ENCODE measurements at regions not wholly inside any gene's neighbourhood (a gene's known extent, or its start where the extent isn't known, plus 50 kb on each side); places are given as distances from the start of the nearest gene placed in this dataset.

DNA sequence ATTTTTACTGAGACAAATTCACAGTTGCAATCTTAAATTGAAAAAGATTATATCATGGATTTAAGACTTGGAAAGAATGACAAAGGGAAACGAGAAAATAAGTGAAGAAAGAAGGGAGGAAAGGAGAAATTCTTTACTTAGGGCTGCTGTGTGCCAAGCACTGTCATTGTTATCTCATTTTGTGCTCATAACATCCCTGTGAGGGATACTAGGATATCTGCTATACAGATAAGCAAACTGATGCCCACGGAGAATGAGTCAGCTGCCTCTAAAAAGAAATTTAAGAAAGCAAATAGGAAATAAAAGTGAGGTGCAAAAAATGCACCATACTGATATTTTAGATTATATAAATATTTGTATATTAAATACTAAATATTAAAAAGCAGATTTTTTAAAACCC is 183.6 kb upstream of the NR5A2 start:
- H3K36me3 ChIP-seq (ENCODE audit: insufficient read depth, low read length), result no peaks in the 10 kb centered on the region
- no peak overlapping the region for H3K27ac ChIP-seq
- no peak overlapping the region for H3K9ac ChIP-seq (ENCODE audit: insufficient read length)
- H3K9me3 ChIP-seq (ENCODE audit: low read depth, low read length), result no peaks in the 10 kb centered on the region
- DNase-seq (ENCODE audit: low read depth, low spot score), result no peak
- no peak overlapping the region for H3K4me3 ChIP-seq
- TF ChIP-seq EZH2 (IDR thresholded peaks at IDR 0.05) (no peak), FOXP2 (optimal IDR thresholded peaks at IDR 0.05; ENCODE audit: control extremely low read depth, extremely low read length, insufficient read depth) (no peak), POLR2AphosphoS5 (IDR thresholded peaks at IDR 0.05; ENCODE audit: borderline replicate concordance, low read depth, low read length) (no peak)

DNA sequence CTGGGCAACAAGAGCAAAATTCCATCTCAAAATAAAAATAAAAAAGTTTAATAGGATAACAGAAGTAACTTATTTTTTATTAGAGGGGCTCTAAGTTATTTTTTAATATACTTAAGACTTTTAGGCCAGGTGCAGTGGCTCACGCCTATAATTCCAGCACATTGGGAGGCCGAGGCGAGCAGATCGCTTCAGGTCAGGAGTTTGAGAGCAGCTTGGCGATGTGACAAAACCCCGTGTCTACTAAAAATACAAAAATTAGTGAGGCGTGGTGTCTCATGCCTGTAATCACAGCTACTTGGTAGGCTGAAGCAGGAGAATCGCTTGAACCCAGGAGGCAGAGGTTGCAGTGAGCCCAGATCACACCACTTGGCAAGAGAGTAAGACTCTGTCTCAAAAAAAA is 180.5 kb upstream of the NR5A2 start:
- no peak for DNase-seq (ENCODE audit: low read depth, low spot score)
- no peaks in the 10 kb centered on the region for H3K36me3 ChIP-seq (ENCODE audit: insufficient read depth, low read length)
- no peak overlapping the region for H3K9ac ChIP-seq (ENCODE audit: insufficient read length)
- H3K4me3 ChIP-seq, result no peak overlapping the region
- H3K27ac ChIP-seq, result no peak overlapping the region
- no peak for TF ChIP-seq POLR2AphosphoS5 (IDR thresholded peaks at IDR 0.05; ENCODE audit: borderline replicate concordance, low read depth, low read length)
- no peak for TF ChIP-seq FOXP2 (optimal IDR thresholded peaks at IDR 0.05; ENCODE audit: control extremely low read depth, extremely low read length, insufficient read depth)
- no peak for TF ChIP-seq EZH2 (IDR thresholded peaks at IDR 0.05)
- no peaks in the 10 kb centered on the region for H3K9me3 ChIP-seq (ENCODE audit: low read depth, low read length)

DNA sequence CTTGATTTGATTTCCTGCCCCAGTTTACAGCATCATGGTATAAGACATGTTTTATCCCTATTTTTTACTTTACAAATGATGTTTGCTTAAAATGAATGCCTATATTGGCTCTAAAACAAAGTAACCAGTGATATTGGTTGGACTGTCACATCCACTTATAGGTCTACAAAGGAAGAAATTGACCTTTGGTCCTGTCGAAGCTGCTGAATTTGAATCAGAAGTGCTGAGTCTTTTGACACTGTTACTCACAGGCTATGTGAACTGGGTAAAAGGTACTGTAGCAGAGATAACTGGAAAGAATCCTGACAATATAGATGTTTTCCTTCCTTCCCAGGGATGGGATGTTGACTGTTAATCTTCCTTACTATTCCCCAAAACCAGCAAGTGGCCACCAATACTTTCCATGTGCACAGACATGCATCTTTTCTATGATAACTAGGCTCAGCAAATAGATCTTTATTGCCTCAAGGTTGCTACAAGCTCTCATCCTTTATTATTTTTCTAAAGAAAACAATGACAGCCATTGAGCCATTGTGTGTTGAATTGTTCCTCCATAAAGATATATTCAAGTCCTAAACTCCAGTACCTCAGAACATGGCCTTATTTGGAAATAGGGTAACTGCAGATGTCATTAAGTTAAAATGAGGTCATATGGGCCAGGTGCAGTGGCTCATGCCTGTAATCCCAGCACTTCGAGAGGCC is 175.9 kb upstream of the NR5A2 start:
- no peak overlapping the region for H3K27ac ChIP-seq
- H3K36me3 ChIP-seq (ENCODE audit: insufficient read depth, low read length), result no peaks in the 10 kb centered on the region
- no peak overlapping the region for H3K9ac ChIP-seq (ENCODE audit: insufficient read length)
- no peak overlapping the region for H3K4me3 ChIP-seq
- H3K9me3 ChIP-seq (ENCODE audit: low read depth, low read length), result no peaks in the 10 kb centered on the region
- no peak for DNase-seq (ENCODE audit: low read depth, low spot score)
- TF ChIP-seq FOXP2 (optimal IDR thresholded peaks at IDR 0.05; ENCODE audit: control extremely low read depth, extremely low read length, insufficient read depth), result no peak
- no peak for TF ChIP-seq EZH2 (IDR thresholded peaks at IDR 0.05)
- TF ChIP-seq POLR2AphosphoS5 (IDR thresholded peaks at IDR 0.05; ENCODE audit: borderline replicate concordance, low read depth, low read length), result no peak

DNA sequence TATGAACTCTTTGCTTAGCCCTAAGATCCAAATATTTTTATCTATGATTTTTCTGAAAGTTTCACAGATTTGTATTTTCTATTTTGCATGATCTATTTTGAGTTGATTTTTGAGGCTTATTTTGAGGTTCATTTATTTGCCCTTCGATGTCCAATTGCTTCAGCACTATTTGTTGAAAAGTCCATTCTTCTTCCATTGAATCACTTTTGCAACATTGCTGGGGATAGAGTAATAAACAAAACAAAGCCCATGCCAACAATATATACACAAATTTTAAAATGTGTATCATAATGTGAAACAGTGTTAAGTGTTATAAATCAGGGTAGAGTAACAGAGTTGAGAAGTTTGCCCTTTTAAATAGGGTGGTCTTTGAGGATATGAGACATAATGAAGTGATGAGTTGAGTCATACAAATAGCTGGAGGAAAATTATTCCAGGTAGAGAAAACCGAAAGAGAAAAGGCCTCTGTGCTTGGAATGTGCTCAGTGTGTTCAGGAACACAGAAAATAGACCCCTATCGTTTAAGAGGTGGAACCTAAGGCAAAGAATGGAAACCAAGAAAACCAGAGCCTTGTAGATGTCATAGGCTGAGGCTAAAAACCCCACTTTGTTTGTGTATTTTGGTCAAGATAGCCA is 172.7 kb upstream of the NR5A2 start:
- TF ChIP-seq FOXP2 (optimal IDR thresholded peaks at IDR 0.05; ENCODE audit: control extremely low read depth, extremely low read length, insufficient read depth), result no peak
- no peak for TF ChIP-seq EZH2 (IDR thresholded peaks at IDR 0.05)
- TF ChIP-seq POLR2AphosphoS5 (IDR thresholded peaks at IDR 0.05; ENCODE audit: borderline replicate concordance, low read depth, low read length), result no peak
- Histone ChIP-seq H3K36me3 (ENCODE audit: insufficient read depth, low read length) (no peaks in the 10 kb centered on the region), H3K9me3 (ENCODE audit: low read depth, low read length) (no peaks in the 10 kb centered on the region), H3K9ac (ENCODE audit: insufficient read length) (no peak overlapping the region), H3K4me3 (no peak overlapping the region), H3K27ac (no peak overlapping the region)
- no peak for DNase-seq (ENCODE audit: low read depth, low spot score)

DNA sequence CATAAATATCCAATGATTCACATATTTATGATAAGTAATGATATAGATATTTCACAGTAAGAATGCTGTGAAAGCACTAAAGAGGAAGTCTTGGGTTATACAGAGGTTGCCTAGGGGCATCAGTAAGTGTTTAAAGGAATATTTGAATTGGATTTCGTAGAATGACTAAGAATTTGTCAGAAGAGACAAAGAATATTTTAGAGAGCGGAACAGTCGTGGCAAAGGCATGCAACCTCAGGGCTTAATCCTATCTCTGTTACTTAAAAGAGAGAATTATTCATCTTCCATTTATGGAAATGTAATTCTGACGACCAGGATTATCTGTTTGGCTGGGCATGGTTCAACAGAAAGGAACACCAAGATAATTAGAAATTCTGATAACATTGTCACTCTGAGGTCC is 171.9 kb upstream of the NR5A2 start:
- Histone ChIP-seq H3K9ac (ENCODE audit: insufficient read length) (no peak overlapping the region), H3K9me3 (ENCODE audit: low read depth, low read length) (no peaks in the 10 kb centered on the region), H3K36me3 (ENCODE audit: insufficient read depth, low read length) (no peaks in the 10 kb centered on the region), H3K27ac (no peak overlapping the region), H3K4me3 (no peak overlapping the region)
- peak; percentile 73 for DNase-seq (ENCODE audit: low read depth, low spot score)
- TF ChIP-seq EZH2 (IDR thresholded peaks at IDR 0.05) (no peak), POLR2AphosphoS5 (IDR thresholded peaks at IDR 0.05; ENCODE audit: borderline replicate concordance, low read depth, low read length) (no peak; the same call in 1 of the 2 replicates), FOXP2 (optimal IDR thresholded peaks at IDR 0.05; ENCODE audit: control extremely low read depth, extremely low read length, insufficient read depth) (no peak)

DNA sequence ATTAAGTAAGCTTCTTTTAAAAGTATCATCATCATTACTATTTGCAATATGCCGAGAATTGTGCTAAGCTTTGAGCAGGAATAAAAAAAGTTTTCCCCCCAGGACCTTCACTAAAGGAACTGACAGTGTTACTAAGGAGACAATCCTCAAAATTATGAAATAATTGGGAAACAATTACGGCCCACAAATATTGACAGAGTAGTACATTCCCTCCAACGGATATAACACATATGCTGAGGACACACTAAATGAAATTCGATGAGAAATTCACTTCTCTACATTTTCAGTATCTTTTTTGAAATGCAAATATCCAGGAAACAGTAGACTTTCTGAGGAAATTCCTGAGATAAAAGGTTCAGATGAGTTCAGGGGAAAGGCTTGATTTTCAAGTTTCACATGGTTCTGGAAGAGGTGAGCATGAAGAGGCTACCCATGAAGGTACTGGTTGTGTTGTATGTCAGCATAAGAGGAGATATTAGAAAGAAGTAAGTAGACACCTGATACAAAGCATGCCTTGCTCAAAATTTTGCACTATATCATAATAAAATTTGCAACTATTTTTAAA is 171.2 kb upstream of the NR5A2 start:
- H3K27ac ChIP-seq, result no peak overlapping the region

DNA sequence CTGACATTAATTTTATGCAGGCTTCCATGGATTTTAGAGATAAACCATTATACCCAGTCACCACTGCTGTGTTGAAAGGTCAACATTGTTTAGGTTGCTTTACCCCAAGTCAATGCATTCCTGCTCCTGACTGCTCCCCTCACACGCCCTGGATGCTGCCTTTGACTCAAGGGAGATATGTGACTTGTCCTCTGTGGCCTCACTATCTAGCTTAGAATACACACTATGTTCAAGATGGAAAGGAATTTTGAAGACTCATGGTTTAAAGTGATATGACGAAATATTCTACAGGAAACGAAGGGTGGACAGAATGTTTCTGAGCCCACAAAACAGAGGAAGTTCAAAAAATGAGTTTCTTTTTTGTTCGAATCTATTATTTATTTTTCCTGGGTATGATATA is 170.4 kb upstream of the NR5A2 start:
- Histone ChIP-seq H3K9ac (ENCODE audit: insufficient read length) (no peak overlapping the region), H3K4me3 (no peak overlapping the region), H3K36me3 (ENCODE audit: insufficient read depth, low read length) (no peaks in the 10 kb centered on the region), H3K27ac (no peak overlapping the region), H3K9me3 (ENCODE audit: low read depth, low read length) (no peaks in the 10 kb centered on the region)
- no peak for DNase-seq (ENCODE audit: low read depth, low spot score)
- no peak for TF ChIP-seq EZH2 (IDR thresholded peaks at IDR 0.05)
- no peak for TF ChIP-seq POLR2AphosphoS5 (IDR thresholded peaks at IDR 0.05; ENCODE audit: borderline replicate concordance, low read depth, low read length)
- no peak for TF ChIP-seq FOXP2 (optimal IDR thresholded peaks at IDR 0.05; ENCODE audit: control extremely low read depth, extremely low read length, insufficient read depth)

More for the DNA sequence above, 171.2 kb upstream of the NR5A2 start:
- TF ChIP-seq FOXP2 (optimal IDR thresholded peaks at IDR 0.05; ENCODE audit: control extremely low read depth, extremely low read length, insufficient read depth), result no peak
- TF ChIP-seq EZH2 (IDR thresholded peaks at IDR 0.05), result no peak
- TF ChIP-seq POLR2AphosphoS5 (IDR thresholded peaks at IDR 0.05; ENCODE audit: borderline replicate concordance, low read depth, low read length), result no peak
- H3K9me3 ChIP-seq (ENCODE audit: low read depth, low read length), result no peaks in the 10 kb centered on the region
- no peaks in the 10 kb centered on the region for H3K36me3 ChIP-seq (ENCODE audit: insufficient read depth, low read length)
- no peak for DNase-seq (ENCODE audit: low read depth, low spot score)
- no peak overlapping the region for H3K9ac ChIP-seq (ENCODE audit: insufficient read length)
- H3K4me3 ChIP-seq, result no peak overlapping the region

DNA sequence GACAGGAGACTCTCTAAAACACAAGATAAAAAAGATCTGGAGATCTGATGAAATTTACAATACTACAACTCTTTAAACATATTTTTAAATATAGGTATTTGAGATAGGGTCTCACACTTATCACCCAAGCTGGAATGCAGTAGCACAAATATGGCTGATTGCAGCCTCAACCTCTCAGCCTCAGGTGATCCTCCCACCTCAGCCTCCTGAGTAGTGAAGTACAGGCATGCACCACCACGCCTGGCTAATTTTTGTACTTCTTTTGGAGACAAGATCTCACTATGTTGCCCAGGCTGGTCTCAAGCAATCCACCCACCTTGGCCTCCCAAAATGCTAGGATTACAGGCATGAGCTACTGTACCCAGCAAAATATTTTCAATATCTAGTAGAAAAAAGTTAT is 170.0 kb upstream of the NR5A2 start:
- no peak overlapping the region for H3K9ac ChIP-seq (ENCODE audit: insufficient read length)
- no peak overlapping the region for H3K4me3 ChIP-seq
- no peak for DNase-seq (ENCODE audit: low read depth, low spot score)
- H3K27ac ChIP-seq, result no peak overlapping the region
- TF ChIP-seq POLR2AphosphoS5 (IDR thresholded peaks at IDR 0.05; ENCODE audit: borderline replicate concordance, low read depth, low read length), result no peak
- no peak for TF ChIP-seq FOXP2 (optimal IDR thresholded peaks at IDR 0.05; ENCODE audit: control extremely low read depth, extremely low read length, insufficient read depth)
- TF ChIP-seq EZH2 (IDR thresholded peaks at IDR 0.05), result no peak
- H3K36me3 ChIP-seq (ENCODE audit: insufficient read depth, low read length), result no peaks in the 10 kb centered on the region
- H3K9me3 ChIP-seq (ENCODE audit: low read depth, low read length), result no peaks in the 10 kb centered on the region

Measured in SK-N-MC (cell line).